ENCODE measurements at regions not wholly inside any gene's neighbourhood (a gene's known extent, or its start where the extent isn't known, plus 50 kb on each side); places are given as distances from the start of the nearest gene placed in this dataset.

DNA sequence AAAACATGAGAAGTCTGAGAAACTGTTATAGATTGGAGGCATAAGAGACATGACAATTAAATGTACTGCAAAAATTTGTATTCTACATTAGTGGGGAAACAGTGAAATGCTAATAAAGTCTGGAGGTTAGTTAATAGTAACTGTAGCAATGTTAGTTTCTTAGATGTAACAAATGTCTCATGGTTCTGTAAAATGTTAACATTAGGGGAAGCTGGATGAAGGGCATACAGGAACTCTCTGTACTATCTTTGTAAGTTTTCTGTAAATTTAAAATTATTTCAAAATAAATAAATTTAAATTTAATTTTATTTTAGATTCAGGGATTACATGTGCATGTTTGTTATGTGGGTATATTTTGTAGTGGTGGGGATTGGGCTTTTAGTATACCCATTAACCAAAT lies 70.0 kb upstream of the IRX6 start:
- CTCF ChIA-PET, result no interaction called here

More for the DNA sequence above, 70.0 kb upstream of the IRX6 start:
- H3K9me3 ChIP-seq (replicated peaks; ENCODE audit: control insufficient read depth, insufficient read depth, low read length), result no peaks in the 10 kb centered on the region
- H3K9me1 ChIP-seq (replicated peaks; ENCODE audit: control insufficient read depth, extremely low read depth, insufficient read depth, low read length), result no peaks in the 10 kb centered on the region
- peaks cover 2% of the 10 kb centered on the region for H4K20me1 ChIP-seq (replicated peaks; ENCODE audit: control insufficient read depth, extremely low read depth, insufficient read depth, low read length)
- BruUV-seq (replicated peaks), result no TSS peak
- dilution Hi-C loops (cut with MboI; ENCODE audit: extremely low pct_ligation_motif_present, low sequenced_read_pairs), result no loop called here
- no peak overlapping the region for H3K9ac ChIP-seq (replicated peaks; ENCODE audit: extremely low read depth, insufficient read depth, low read length)
- H3K36me3 ChIP-seq (ENCODE audit: control insufficient read depth in 2 of 2, extremely low read depth in 1 of 2, insufficient read depth in 2 of 2, low read length in 2 of 2), result no peaks in the 10 kb centered on the region
- TF ChIP-seq POLR2AphosphoS5 (IDR thresholded peaks at IDR 0.05; ENCODE audit: insufficient read depth, low read depth, low read length) (no peak), CTCF (IDR thresholded peaks at IDR 0.05; ENCODE audit: extremely low read depth in 1 of 2, insufficient read depth in 1 of 2, low read depth in 1 of 2, low read length in 2 of 2) (no peak), JUN (IDR thresholded peaks at IDR 0.05; ENCODE audit: borderline replicate concordance, insufficient read depth, insufficient read length, low read depth) (no peak), FOS (IDR thresholded peaks at IDR 0.05; ENCODE audit: borderline replicate concordance, insufficient read depth, low read length) (no peak), EZH2 (IDR thresholded peaks at IDR 0.05; ENCODE audit: borderline replicate concordance, low read depth, low read length, severe bottlenecking) (no peak), POLR2A (IDR thresholded peaks at IDR 0.05; ENCODE audit: low read depth, low read length) (no peak), MYC (IDR thresholded peaks at IDR 0.05; ENCODE audit: low read depth, low read length) (no peak), GATA2 (IDR thresholded peaks at IDR 0.05; ENCODE audit: insufficient read depth, insufficient read length, low read depth, low read length) (no peak)
- TF ChIP-seq, protein P1, sequence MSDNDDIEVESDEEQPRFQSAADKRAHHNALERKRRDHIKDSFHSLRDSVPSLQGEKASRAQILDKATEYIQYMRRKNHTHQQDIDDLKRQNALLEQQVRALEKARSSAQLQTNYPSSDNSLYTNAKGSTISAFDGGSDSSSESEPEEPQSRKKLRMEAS (IDR thresholded peaks at IDR 0.05; ENCODE audit: insufficient read depth, insufficient read length), result no peak
- intact Hi-C loops (cut with micrococcal nuclease), result loop anchor here (10.0 kb wide), 1 partner anchor 329 kb away; no protein-coding TSS in a partner anchor
- no peaks in the 10 kb centered on the region for H3K4me1 ChIP-seq (ENCODE audit: control insufficient read depth, extremely low read depth, insufficient read depth, low read length)
- H3K27ac ChIP-seq (ENCODE audit: insufficient read depth, low read depth, low read length), result no peak overlapping the region
- POLR2A ChIA-PET, result no interaction called here
- no peak overlapping the region for H2AFZ ChIP-seq (ENCODE audit: low read depth, low read length)
- no peaks in the 10 kb centered on the region for H3K79me2 ChIP-seq (ENCODE audit: control insufficient read depth, insufficient read depth, low read length)
- no peaks in the 10 kb centered on the region for H3K27me3 ChIP-seq (ENCODE audit: control insufficient read depth in 2 of 2, insufficient read depth in 2 of 2, low read length in 2 of 2)
- H3K4me2 ChIP-seq (ENCODE audit: insufficient read depth, low read length), result no peak overlapping the region
- FAIRE-seq, result no peak
- DNase-seq (ENCODE audit: low read depth, low spot score), result no peak
- no peak overlapping the region for H3K4me3 ChIP-seq (replicated peaks in 1 of 3; ENCODE audit: insufficient read depth in 1 of 3, low read depth in 1 of 3, low read length in 3 of 3)

Data from endothelial cell of umbilical vein (primary cell).